A549 (cell line): ENCODE measurements at regions not wholly inside any gene's neighbourhood (a gene's known extent, or its start where the extent isn't known, plus 50 kb on each side); places are given as distances from the start of the nearest gene placed in this dataset.

Experiments
- ATAC-seq, 2 experiments: fragments of 200-7000 bp in 1 of 2; fragments of >200 bp in 1 of 2; cut with Nextera tagmentation in 1 of 2; cut with Tn5 transposase in 1 of 2; 3 replicates each; pipeline versions ENCODE4 v1.8.0 to v1.9.1; 2018 to 2020; ENCODE audit warnings: mild to moderate bottlenecking in 1 of 2, moderate library complexity in 1 of 2
- CTCF ChIA-PET: fragments of 300-600 bp; sonication (Branson Sonifier 250); formaldehyde crosslinking; extraction: SDS; loops from one replicate; lab custom pipeline; 2021; ENCODE audit warnings: antibody characterized with exemption, inconsistent platforms; lab: Yijun Ruan, JAX
- POLR2A ChIA-PET: fragments of 350-600 bp; formaldehyde crosslinking; extraction: SDS; loops from one replicate; lab custom pipeline; 2021; ENCODE audit warnings: antibody characterized with exemption, inconsistent platforms; lab: Yijun Ruan, JAX
- DNase-seq, 2 experiments: peaks; one replicate each; pipeline versions ENCODE4 v3.0.0 to v3.0.0-alpha.2; 2011 to 2016; ENCODE audit warnings: low read depth in 1 of 2, low spot score in 1 of 2
- FAIRE-seq: peaks from 2 replicates; lab custom pipeline; 2011; peaks lifted over from hg19 to GRCh38; lab: Jason Lieb, UNC
- H3K27ac ChIP-seq, 2 experiments: fragments of >200 bp; sonication (Bioruptor Twin); formaldehyde crosslinking; 3 replicates each; pipeline ENCODE4 v1.5.1; 2016 to 2017
- H3K4me1 ChIP-seq: fragments of >200 bp; sonication (Bioruptor Twin); formaldehyde crosslinking; 3 replicates; pipeline ENCODE4 v1.6.1; 2016
- H3K4me2 ChIP-seq: fragments of >200 bp; sonication (Bioruptor Twin); formaldehyde crosslinking; 3 replicates; pipeline ENCODE4 v1.6.1; 2016
- H3K4me3 ChIP-seq: fragments of >200 bp; sonication (Bioruptor Twin); formaldehyde crosslinking; 3 replicates; pipeline ENCODE4 v1.5.1; 2016
- H3K9me3 ChIP-seq: fragments of >200 bp; sonication (Bioruptor Twin); formaldehyde crosslinking; 3 replicates; pipeline ENCODE4 v1.6.1; 2016
- BHLHE40 ChIP-seq: IDR thresholded peaks from 2 replicates; pipeline ENCODE4 v1.6.1; 2012; ENCODE audit warnings: low read depth, low read length, inconsistent platforms
- ESRRA ChIP-seq: fragments of 150-350 bp; IDR thresholded peaks from 2 replicates; pipeline ENCODE4 v1.6.1; 2014; ENCODE audit warnings: mild to moderate bottlenecking, low read length, borderline replicate concordance
- FOSL2 ChIP-seq, 2 experiments: fragments of 450-650 bp in 1 of 2; fragments of >200 bp in 1 of 2; sonication (Bioruptor Twin) in 1 of 2; formaldehyde crosslinking; IDR thresholded peaks; 2 replicates each; pipeline versions ENCODE4 v1.5.0 to v1.6.1; 2016 to 2020; ENCODE audit warnings: mild to moderate bottlenecking in 1 of 2, moderate library complexity in 1 of 2
- GATA3 ChIP-seq: IDR thresholded peaks from 2 replicates; pipeline ENCODE4 v1.6.1; 2012; ENCODE audit warnings: borderline replicate concordance
- HOXB5 ChIP-seq: fragments of 250-450 bp; sonication (Bioruptor Pico); IDR thresholded peaks from 2 replicates; pipeline ENCODE4 v1.5.0; 2020; ENCODE audit warnings: mild to moderate bottlenecking, moderate library complexity
- KDM5A ChIP-seq: fragments of 200-600 bp; sonication (generic); IDR thresholded peaks from 2 replicates; pipeline ENCODE4 v1.6.1; 2016; ENCODE audit warnings: antibody characterized with exemption, mild to moderate bottlenecking
- MAFK ChIP-seq: fragments of 450-650 bp; IDR thresholded peaks from 2 replicates; pipeline ENCODE4 v1.6.1; 2014; ENCODE audit not compliant: partially characterized antibody
- PBX3 ChIP-seq: IDR thresholded peaks from 2 replicates; pipeline ENCODE4 v1.6.1; 2012
- PHF8 ChIP-seq: fragments of 200-600 bp; sonication (generic); IDR thresholded peaks from 2 replicates; pipeline ENCODE4 v1.6.1; 2016; ENCODE audit warnings: low read depth, mild to moderate bottlenecking, antibody characterized with exemption, moderate library complexity, borderline replicate concordance
- POLR2A ChIP-seq: IDR thresholded peaks from 2 replicates; pipeline ENCODE4 v1.6.1; 2012; ENCODE audit warnings: mild to moderate bottlenecking, low read length
- RAD21 ChIP-seq, 2 experiments: fragments of >200 bp in 1 of 2; sonication (Bioruptor Twin) in 1 of 2; formaldehyde crosslinking in 1 of 2; IDR thresholded peaks in 1 of 2; conservative IDR thresholded peaks in 1 of 2; 2 replicates in 1 of 2; 3 replicates in 1 of 2; pipeline ENCODE4 v1.6.1; 2012 to 2018; ENCODE audit warnings: inconsistent platforms in 1 of 2
- RARB ChIP-seq: fragments of 250-450 bp; sonication (Bioruptor Pico); IDR thresholded peaks from 2 replicates; pipeline ENCODE4 v1.8.0; 2021; ENCODE audit warnings: mild to moderate bottlenecking, moderate library complexity
- RCOR1 ChIP-seq: fragments of 150-350 bp; IDR thresholded peaks from 2 replicates; pipeline ENCODE4 v1.6.1; 2014; ENCODE audit warnings: antibody characterized with exemption, low read length, low read depth
- REST ChIP-seq: fragments of 200-600 bp; sonication (generic); IDR thresholded peaks from 2 replicates; pipeline ENCODE4 v1.6.1; 2016; ENCODE audit warnings: antibody characterized with exemption, mild to moderate bottlenecking, moderate library complexity
- RNF2 ChIP-seq: fragments of 200-600 bp; sonication (generic); IDR thresholded peaks from 2 replicates; pipeline ENCODE4 v1.6.1; 2016; ENCODE audit warnings: low read depth, mild to moderate bottlenecking, antibody characterized with exemption, moderate library complexity, borderline replicate concordance
- SMC3 ChIP-seq: fragments of >200 bp; sonication (Bioruptor Twin); formaldehyde crosslinking; IDR thresholded peaks from 3 replicates; pipeline ENCODE4 v1.6.1; 2018; ENCODE audit warnings: inconsistent platforms
- ZNF302 ChIP-seq: fragments of 250-450 bp; sonication (Bioruptor Pico); IDR thresholded peaks from 2 replicates; pipeline ENCODE4 v1.9.0; 2021; ENCODE audit warnings: inconsistent platforms, mild to moderate bottlenecking, moderate library complexity
- WGBS: methylation state at CpG from one replicate; pipeline ENCODE4 v1.1.6; 2017; ENCODE audit errors: missing lambda C conversion rate; 5-methylcytosine and 5-hydroxymethylcytosine counted together
- TF ChIP-seq, protein P1 (sequence below): fragments of >200 bp; sonication (Bioruptor Twin); formaldehyde crosslinking; IDR thresholded peaks from 2 replicates; pipeline ENCODE4 v1.6.1; 2016
- TF ChIP-seq, protein P2 (sequence below): fragments of >200 bp; sonication (Bioruptor Twin); formaldehyde crosslinking; IDR thresholded peaks from 3 replicates; pipeline ENCODE4 v1.6.1; 2016
- TF ChIP-seq, protein P3 (sequence below): fragments of 150-350 bp; IDR thresholded peaks from 2 replicates; pipeline ENCODE4 v1.6.1; 2014; ENCODE audit warnings: low read depth, mild to moderate bottlenecking, low read length

DNA sequence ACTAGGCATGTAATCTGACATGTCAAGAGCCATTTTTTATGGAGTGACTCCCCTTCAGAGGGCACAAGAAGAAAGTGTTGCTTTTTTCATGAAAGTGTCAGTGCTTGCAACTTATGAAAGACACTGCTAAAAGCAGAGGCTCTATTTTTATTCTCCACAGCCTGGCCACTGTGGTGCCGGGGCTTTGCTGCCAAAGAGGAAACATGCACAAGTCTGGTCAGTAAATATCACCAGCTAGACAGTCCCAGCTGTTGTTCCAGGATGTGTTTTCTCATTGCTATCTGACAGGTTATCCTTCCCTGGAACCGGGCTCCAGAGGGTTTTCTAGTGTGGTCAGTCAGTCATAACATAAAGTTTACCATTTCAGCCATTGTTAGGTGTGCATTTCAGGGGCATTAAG, 180.7 kb upstream of the PITRM1 start:
- FAIRE-seq (no peak), DNase-seq (no peak), ATAC-seq (no peak)
- Histone ChIP-seq H3K4me3 (no peak overlapping the region), H3K27ac (no peak overlapping the region), H3K4me1 (no peaks in the 10 kb centered on the region), H3K4me2 (no peak overlapping the region), H3K9me3 (no peaks in the 10 kb centered on the region)
- POLR2A ChIA-PET, result no interaction called here
- 6% methylated on average over 2 of the region's 2 CpGs for WGBS
- CTCF ChIA-PET, result no interaction called here
- TF ChIP-seq RAD21 (conservative IDR thresholded peaks at IDR 0.05 in 1 of 2, IDR thresholded peaks at IDR 0.05 in 1 of 2) (no peak), MAFK (no peak), REST (no peak)
- TF ChIP-seq, protein P1, sequence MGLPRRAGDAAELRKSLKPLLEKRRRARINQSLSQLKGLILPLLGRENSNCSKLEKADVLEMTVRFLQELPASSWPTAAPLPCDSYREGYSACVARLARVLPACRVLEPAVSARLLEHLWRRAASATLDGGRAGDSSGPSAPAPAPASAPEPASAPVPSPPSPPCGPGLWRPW, result no peak
- TF ChIP-seq, protein P2, sequence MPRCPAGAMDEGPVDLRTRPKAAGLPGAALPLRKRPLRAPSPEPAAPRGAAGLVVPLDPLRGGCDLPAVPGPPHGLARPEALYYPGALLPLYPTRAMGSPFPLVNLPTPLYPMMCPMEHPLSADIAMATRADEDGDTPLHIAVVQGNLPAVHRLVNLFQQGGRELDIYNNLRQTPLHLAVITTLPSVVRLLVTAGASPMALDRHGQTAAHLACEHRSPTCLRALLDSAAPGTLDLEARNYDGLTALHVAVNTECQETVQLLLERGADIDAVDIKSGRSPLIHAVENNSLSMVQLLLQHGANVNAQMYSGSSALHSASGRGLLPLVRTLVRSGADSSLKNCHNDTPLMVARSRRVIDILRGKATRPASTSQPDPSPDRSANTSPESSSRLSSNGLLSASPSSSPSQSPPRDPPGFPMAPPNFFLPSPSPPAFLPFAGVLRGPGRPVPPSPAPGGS, result no peak
- TF ChIP-seq, protein P3, sequence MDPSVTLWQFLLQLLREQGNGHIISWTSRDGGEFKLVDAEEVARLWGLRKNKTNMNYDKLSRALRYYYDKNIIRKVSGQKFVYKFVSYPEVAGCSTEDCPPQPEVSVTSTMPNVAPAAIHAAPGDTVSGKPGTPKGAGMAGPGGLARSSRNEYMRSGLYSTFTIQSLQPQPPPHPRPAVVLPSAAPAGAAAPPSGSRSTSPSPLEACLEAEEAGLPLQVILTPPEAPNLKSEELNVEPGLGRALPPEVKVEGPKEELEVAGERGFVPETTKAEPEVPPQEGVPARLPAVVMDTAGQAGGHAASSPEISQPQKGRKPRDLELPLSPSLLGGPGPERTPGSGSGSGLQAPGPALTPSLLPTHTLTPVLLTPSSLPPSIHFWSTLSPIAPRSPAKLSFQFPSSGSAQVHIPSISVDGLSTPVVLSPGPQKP, result no peak

DNA sequence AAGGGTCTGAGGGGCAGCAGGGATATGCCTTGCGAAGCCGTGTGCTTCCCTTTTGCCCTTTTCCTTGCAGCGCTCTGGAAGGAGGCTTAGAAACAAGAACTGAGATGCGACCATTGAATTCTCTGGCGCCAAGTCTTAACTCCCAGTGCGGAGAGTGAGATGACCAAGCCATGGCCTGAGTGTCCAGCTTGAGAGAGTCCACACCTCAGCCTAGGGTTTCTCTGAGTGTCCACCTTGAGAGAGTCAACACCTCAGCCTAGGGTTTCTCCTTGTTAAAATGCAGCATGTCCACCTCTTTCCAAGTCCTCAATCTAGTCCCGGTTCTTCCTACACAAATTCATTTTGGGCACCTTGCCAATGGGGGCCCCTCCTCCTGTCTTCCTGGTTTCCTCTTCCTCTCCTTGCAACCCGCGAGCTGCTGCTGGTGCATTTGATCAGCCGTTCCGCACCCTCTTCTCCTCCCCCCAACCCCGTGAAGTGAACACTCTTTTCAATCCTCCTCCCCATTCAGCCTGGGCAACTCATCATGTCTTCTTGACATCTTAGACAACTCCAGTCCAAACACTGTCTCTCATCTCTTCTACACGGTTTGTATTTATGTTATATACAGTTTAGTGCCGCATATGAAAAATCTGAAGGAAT, 178.2 kb upstream of the PITRM1 start:
- POLR2A ChIA-PET, result no interaction called here
- Histone ChIP-seq H3K4me3 (no peak overlapping the region), H3K9me3 (no peaks in the 10 kb centered on the region), H3K4me2 (no peak overlapping the region), H3K27ac (no peak overlapping the region), H3K4me1 (no peaks in the 10 kb centered on the region)
- CTCF ChIA-PET, result no interaction called here
- 82% methylated on average over 14 of the region's 14 CpGs for WGBS
- FAIRE-seq, result no peak
- ATAC-seq, result no peak
- no peak for DNase-seq
- TF ChIP-seq KDM5A (no peak), RARB (CRISPR knock-in tag) (no peak), MAFK (no peak), ZNF302 (CRISPR knock-in tag) (no peak), ESRRA (no peak), PBX3 (no peak)

DNA sequence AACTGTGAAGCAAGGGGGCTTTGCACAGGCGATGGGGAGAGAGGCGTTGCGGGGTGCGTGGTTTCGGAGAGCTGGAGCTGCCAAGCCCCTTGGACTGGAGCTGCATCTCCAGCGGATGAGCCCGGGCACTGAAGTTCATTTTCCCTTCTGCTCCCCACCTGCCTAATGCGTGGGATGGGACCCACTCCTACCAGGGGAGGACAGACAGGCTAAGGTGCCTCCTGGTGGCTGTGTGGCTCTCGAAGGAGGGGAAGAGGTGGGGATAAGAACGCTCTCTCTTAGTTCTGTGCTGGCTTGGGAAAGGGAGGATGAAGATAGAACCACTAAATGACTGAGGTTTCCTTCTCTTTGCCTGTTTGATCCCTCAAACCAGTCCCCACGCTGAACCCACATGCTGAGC, 177.6 kb upstream of the PITRM1 start:
- H3K4me3 ChIP-seq, result no peak overlapping the region
- H3K27ac ChIP-seq, result no peak overlapping the region
- ChIA-PET POLR2A (no interaction called here), CTCF (no interaction called here)
- H3K4me1 ChIP-seq, result no peaks in the 10 kb centered on the region
- H3K9me3 ChIP-seq, result no peaks in the 10 kb centered on the region
- FAIRE-seq, result no peak
- no peak for TF ChIP-seq SMC3
- no peak for TF ChIP-seq FOSL2 (IDR thresholded peaks at IDR 0.05)
- TF ChIP-seq FOSL2 (CRISPR knock-in tag; IDR thresholded peaks at IDR 0.05), result no peak
- no peak for TF ChIP-seq GATA3
- no peak for TF ChIP-seq PHF8
- no peak for TF ChIP-seq RCOR1
- TF ChIP-seq, protein P2, result no peak
- no peak for TF ChIP-seq HOXB5
- TF ChIP-seq RARB (CRISPR knock-in tag), result no peak
- TF ChIP-seq RNF2, result no peak
- no peak for TF ChIP-seq POLR2A
- TF ChIP-seq PBX3, result no peak
- TF ChIP-seq, protein P1, result no peak
- no peak for TF ChIP-seq BHLHE40
- ATAC-seq, result no peak
- H3K4me2 ChIP-seq, result no peak overlapping the region
- DNase-seq, result no peak
- WGBS, result 81% methylated on average over 10 of the region's 11 CpGs
